ENCODE measurements at regions not wholly inside any gene's neighbourhood (a gene's known extent, or its start where the extent isn't known, plus 50 kb on each side); places are given as distances from the start of the nearest gene placed in this dataset.
A peak's percentile ranks its signal among the peaks of the same experiment; 100 is the strongest.

- DNase-seq = no peak
- 53 to 70% (median 56%) methylated on average over 1 of the region's 1 CpG for WGBS, 4 donors
- no peaks in the 10 kb centered on the region for H3K27me3 ChIP-seq
- no peaks in the 10 kb centered on the region for H3K9me3 ChIP-seq (replicated peaks in 1 of 3)
- peaks cover 7 to 10% of the 10 kb centered on the region in 2 donors for H3K4me1 ChIP-seq (replicated peaks in 1 of 2)
- TF ChIP-seq POLR2A (IDR thresholded peaks at IDR 0.05) = no peak
- no peak for TF ChIP-seq CTCF (IDR thresholded peaks at IDR 0.05)
- peak overlapping the region in 2 of 5 donors; percentile 60 to 80 for H3K27ac ChIP-seq
- H3K36me3 ChIP-seq (replicated peaks in 1 of 2) = no peaks in the 10 kb centered on the region
- intact Hi-C loops (cut with DNase I) = no loop called here
- H3K4me3 ChIP-seq = no peak overlapping the region
Observed at GRCh38 chr12:126607157-126607556, 1541.9 kb downstream of the AACS start.

- Histone ChIP-seq H3K27me3 (no peaks in the 10 kb centered on the region), H3K4me3 (no peak overlapping the region), H3K9me3 (replicated peaks in 1 of 3) (no peaks in the 10 kb centered on the region), H3K27ac (peak overlapping the region in 2 of 5 donors; percentile 60 to 80), H3K36me3 (replicated peaks in 1 of 2) (no peaks in the 10 kb centered on the region), H3K4me1 (replicated peaks in 1 of 2) (peaks cover 7 to 10% of the 10 kb centered on the region in 2 donors)
- no peak for DNase-seq
- intact Hi-C loops (cut with DNase I) = no loop called here
- 15 to 29% (median 23%) methylated on average over 1 of the region's 1 CpG for WGBS, 4 donors
- TF ChIP-seq CTCF (IDR thresholded peaks at IDR 0.05) (no peak), POLR2A (IDR thresholded peaks at IDR 0.05) (no peak)
Observed at GRCh38 chr12:126607867-126608266, 1542.6 kb downstream of the AACS start.

- no peaks in the 10 kb centered on the region for H3K9me3 ChIP-seq (replicated peaks in 1 of 3)
- TF ChIP-seq CTCF (IDR thresholded peaks at IDR 0.05) (no peak), POLR2A (IDR thresholded peaks at IDR 0.05) (no peak)
- DNase-seq = no peak
- H3K4me1 ChIP-seq (replicated peaks in 1 of 2) = peaks cover 7 to 10% of the 10 kb centered on the region in 2 donors
- 72 to 78% (median 77%) methylated on average over 2 of the region's 2 CpGs for WGBS, 4 donors
- no peaks in the 10 kb centered on the region for H3K27me3 ChIP-seq
- no peaks in the 10 kb centered on the region for H3K36me3 ChIP-seq (replicated peaks in 1 of 2)
- H3K4me3 ChIP-seq = no peak overlapping the region
- intact Hi-C loops (cut with DNase I) = no loop called here
- H3K27ac ChIP-seq = peak overlapping the region in 2 of 5 donors; percentile 60 to 80
Observed at GRCh38 chr12:126608607-126609175, 1543.5 kb downstream of the AACS start.

DNA sequence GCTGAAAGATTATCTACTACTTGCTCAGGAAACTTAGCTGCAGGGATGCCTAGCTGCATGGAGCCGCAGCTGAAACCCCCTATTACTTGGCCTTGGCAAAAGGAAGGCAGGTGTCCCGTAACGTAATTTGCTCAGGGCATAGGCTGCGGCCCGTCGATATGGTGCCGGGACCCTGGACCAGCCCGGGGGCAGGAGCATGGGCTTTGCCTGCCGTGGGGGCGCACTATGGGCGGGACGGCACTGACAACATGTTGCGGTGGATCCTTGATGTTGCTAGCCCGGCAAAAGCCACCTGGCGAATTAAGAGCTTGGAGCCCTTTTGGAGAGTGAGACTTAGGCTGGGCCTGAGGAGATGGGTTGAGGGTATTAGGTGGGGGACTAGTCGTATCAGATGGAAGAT lies 1551.2 kb downstream of the AACS start:
- H3K27me3 ChIP-seq = no peaks in the 10 kb centered on the region
- no peak for DNase-seq
- intact Hi-C loops (cut with DNase I) = no loop called here
- no peak for TF ChIP-seq POLR2A (IDR thresholded peaks at IDR 0.05)
- H3K9me3 ChIP-seq (replicated peaks in 1 of 3) = no peaks in the 10 kb centered on the region
- no peaks in the 10 kb centered on the region for H3K4me1 ChIP-seq (replicated peaks in 1 of 2)
- no peak overlapping the region for H3K27ac ChIP-seq
- 88 to 93% (median 92%) methylated on average over 11 to 16 of the region's 16 CpGs for WGBS, 4 donors
- no peaks in the 10 kb centered on the region for H3K36me3 ChIP-seq (replicated peaks in 1 of 2)
- no peak overlapping the region for H3K4me3 ChIP-seq

DNA sequence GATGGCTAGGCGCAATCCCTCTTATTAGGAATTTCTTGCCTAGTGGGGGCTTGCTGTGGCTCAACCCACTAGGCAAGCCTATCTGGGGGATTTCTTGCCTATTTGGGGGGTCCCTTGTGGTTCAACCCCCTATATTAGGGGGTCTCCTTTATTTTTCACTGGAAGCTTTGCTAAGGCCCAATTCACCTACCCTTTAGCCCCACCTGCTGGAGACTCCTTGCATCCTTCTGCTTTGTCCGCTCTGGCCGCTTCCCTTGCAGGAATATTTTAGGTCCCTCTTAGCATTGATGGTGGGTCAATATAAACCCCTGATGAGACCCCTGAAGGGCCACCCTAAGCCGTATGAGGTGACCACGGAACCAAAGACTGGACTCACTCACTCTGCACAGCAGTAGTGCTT lies 1552.1 kb downstream of the AACS start:
- Histone ChIP-seq H3K27me3 (no peaks in the 10 kb centered on the region), H3K36me3 (replicated peaks in 1 of 2) (no peaks in the 10 kb centered on the region), H3K27ac (no peak overlapping the region), H3K4me1 (replicated peaks in 1 of 2) (no peaks in the 10 kb centered on the region), H3K9me3 (replicated peaks in 1 of 3) (no peaks in the 10 kb centered on the region), H3K4me3 (no peak overlapping the region)
- WGBS, 4 donors = 86 to 91% (median 90%) methylated on average over 5 of the region's 5 CpGs
- intact Hi-C loops (cut with DNase I) = no loop called here
- DNase-seq = peak in 5 of 7 donors; percentile 17 to 55 (median 27)
- peak in 5 of 6 experiments; percentile 29 to 52 (median 41) for TF ChIP-seq CTCF (IDR thresholded peaks at IDR 0.05)
- TF ChIP-seq POLR2A (IDR thresholded peaks at IDR 0.05) = no peak

Data from adrenal gland (tissue), 9 donors.